Spleen (tissue), 11 donors: ENCODE measurements at regions not wholly inside any gene's neighbourhood (a gene's known extent, or its start where the extent isn't known, plus 50 kb on each side); places are given as distances from the start of the nearest gene placed in this dataset.
A peak's percentile ranks its signal among the peaks of the same experiment; 100 is the strongest.

Experiments
- DNase-seq: peaks from one replicate; pipeline ENCODE4 v3.0.0-alpha.2; 2020
- H3K27ac ChIP-seq, 8 donors: fragments of 200-600 bp; sonication (generic) in 7 of 8; 1 replicate in 4 of 8; 2 replicates in 4 of 8; pipeline versions ENCODE4 v1.5.0 to v1.8.0; 2016 to 2021; ENCODE audit warnings: inconsistent platforms in 4 of 8, mild to moderate bottlenecking in 4 of 8, moderate library complexity in 1 of 8
- H3K27me3 ChIP-seq, 7 donors: fragments of 200-600 bp; sonication (generic) in 6 of 7; replicated peaks in 1 of 7; 1 replicate in 4 of 7; 2 replicates in 3 of 7; pipeline versions ENCODE4 v1.5.0 to v1.8.0; 2016 to 2021; ENCODE audit warnings: inconsistent platforms in 3 of 7, mild to moderate bottlenecking in 1 of 7
- H3K36me3 ChIP-seq, 6 donors: fragments of 200-600 bp; sonication (generic) in 5 of 6; 1 replicate in 4 of 6; 2 replicates in 2 of 6; pipeline versions ENCODE4 v1.5.0 to v1.8.0; 2016 to 2021; ENCODE audit warnings: inconsistent platforms in 2 of 6
- H3K4me1 ChIP-seq, 6 donors: fragments of 200-600 bp; sonication (generic) in 5 of 6; 1 replicate in 3 of 6; 2 replicates in 3 of 6; pipeline versions ENCODE4 v1.5.0 to v1.8.0; 2016 to 2021; ENCODE audit warnings: inconsistent platforms in 3 of 6
- H3K4me3 ChIP-seq, 8 donors: fragments of 200-600 bp; sonication (generic) in 7 of 8; 1 replicate in 4 of 8; 2 replicates in 4 of 8; pipeline versions ENCODE4 v1.5.0 to v1.8.0; 2016 to 2021; ENCODE audit warnings: inconsistent platforms in 4 of 8, mild to moderate bottlenecking in 4 of 8, moderate library complexity in 2 of 8
- H3K9me3 ChIP-seq, 8 donors: fragments of 200-600 bp; sonication (generic) in 7 of 8; 1 replicate in 4 of 8; 2 replicates in 4 of 8; pipeline versions ENCODE4 v1.5.0 to v1.8.0; 2016 to 2021; ENCODE audit warnings: inconsistent platforms in 4 of 8
- POLR2A ChIP-seq, 3 donors: fragments of 450-650 bp; IDR thresholded peaks; one replicate each; pipeline ENCODE4 v1.5.1; 2017; ENCODE audit warnings: antibody characterized with exemption in 3 of 3, mild to moderate bottlenecking in 1 of 3
- POLR2AphosphoS5 ChIP-seq, 3 donors: sonication (generic); formaldehyde crosslinking; IDR thresholded peaks; one replicate each; pipeline ENCODE4 v1.5.1; 2017; ENCODE audit warnings: antibody characterized with exemption in 3 of 3
- WGBS, 5 donors: extraction: QIAGEN DNeasy Blood & Tissue Kit in 3 of 5; methylation state at CpG; one replicate each; pipeline versions ENCODE4 v1.1.5 to v1.1.7; 2013 to 2018; 5-methylcytosine and 5-hydroxymethylcytosine counted together
- intact Hi-C: fragments of 100-400 bp; cut with DNase I; formaldehyde crosslinking; loops from one replicate; pipeline ENCODE4 v1.15.0; 2023; ENCODE audit warnings: low total_unique reads
- TF ChIP-seq, protein P1 (sequence below), 11 experiments: fragments of 200-600 bp in 7 of 11; fragments of 450-650 bp in 4 of 11; sonication (generic) in 4 of 11; IDR thresholded peaks in 8 of 11; conservative IDR thresholded peaks in 3 of 11; 1 replicate in 7 of 11; 2 replicates in 4 of 11; pipeline versions ENCODE4 v1.4.0 to v1.8.0; 2016 to 2021; ENCODE audit warnings: antibody characterized with exemption in 11 of 11, inconsistent platforms in 4 of 11, mild to moderate bottlenecking in 1 of 11
- donor health status: healthy with polysubstance abuse.
- donor health status: DM: no; HTN: no; CAD: no; lungs with moderate emphysema.
- donor health status: DM: no; HTN: no; CAD: no.
- donor health status: Bipolar disorder and iron deficiency.
- donor health status: healthy.
- donor health status: DM: no; HTN: no; CAD: no.
- donor health status: DM: yes; HTN: yes; CAD: no.

DNA sequence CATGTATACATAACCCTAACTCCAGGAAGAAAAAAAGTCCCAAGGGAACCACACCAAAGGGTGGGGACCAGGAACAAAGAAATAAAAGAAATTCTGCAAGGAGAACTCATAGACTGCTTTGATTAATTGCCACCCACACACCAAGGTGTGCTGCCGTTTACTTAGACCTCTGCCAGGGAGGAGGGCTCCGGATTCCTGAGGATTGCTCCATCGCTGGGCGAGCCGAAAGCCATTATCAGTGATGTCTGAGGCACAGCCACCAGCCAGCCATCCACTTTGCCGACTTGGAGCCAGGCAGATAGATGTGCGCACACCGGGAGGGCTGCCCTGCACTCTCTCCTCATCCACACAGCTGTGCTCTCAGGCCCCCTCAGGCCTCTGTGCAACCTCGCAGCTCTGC, 272.7 kb upstream of the FOXQ1 start:
- Histone ChIP-seq H3K9me3 (no peaks in the 10 kb centered on the region), H3K4me3 (no peak overlapping the region), H3K27ac (no peak overlapping the region), H3K4me1 (no peaks in the 10 kb centered on the region), H3K27me3 (peaks cover 0 to 24% (median 0%) of the 10 kb centered on the region in 7 donors), H3K36me3 (no peaks in the 10 kb centered on the region)
- DNase-seq = no peak
- 69 to 82% (median 79%) methylated on average over 9 of the region's 9 CpGs for WGBS, 5 donors
- no peak for TF ChIP-seq POLR2AphosphoS5 (IDR thresholded peaks at IDR 0.05)
- TF ChIP-seq, protein P1, sequence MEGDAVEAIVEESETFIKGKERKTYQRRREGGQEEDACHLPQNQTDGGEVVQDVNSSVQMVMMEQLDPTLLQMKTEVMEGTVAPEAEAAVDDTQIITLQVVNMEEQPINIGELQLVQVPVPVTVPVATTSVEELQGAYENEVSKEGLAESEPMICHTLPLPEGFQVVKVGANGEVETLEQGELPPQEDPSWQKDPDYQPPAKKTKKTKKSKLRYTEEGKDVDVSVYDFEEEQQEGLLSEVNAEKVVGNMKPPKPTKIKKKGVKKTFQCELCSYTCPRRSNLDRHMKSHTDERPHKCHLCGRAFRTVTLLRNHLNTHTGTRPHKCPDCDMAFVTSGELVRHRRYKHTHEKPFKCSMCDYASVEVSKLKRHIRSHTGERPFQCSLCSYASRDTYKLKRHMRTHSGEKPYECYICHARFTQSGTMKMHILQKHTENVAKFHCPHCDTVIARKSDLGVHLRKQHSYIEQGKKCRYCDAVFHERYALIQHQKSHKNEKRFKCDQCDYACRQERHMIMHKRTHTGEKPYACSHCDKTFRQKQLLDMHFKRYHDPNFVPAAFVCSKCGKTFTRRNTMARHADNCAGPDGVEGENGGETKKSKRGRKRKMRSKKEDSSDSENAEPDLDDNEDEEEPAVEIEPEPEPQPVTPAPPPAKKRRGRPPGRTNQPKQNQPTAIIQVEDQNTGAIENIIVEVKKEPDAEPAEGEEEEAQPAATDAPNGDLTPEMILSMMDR (IDR thresholded peaks at IDR 0.05 in 8 of 11, conservative IDR thresholded peaks at IDR 0.05 in 3 of 11) = no peak
- no peak for TF ChIP-seq POLR2A (IDR thresholded peaks at IDR 0.05)
- intact Hi-C loops = no loop called here

DNA sequence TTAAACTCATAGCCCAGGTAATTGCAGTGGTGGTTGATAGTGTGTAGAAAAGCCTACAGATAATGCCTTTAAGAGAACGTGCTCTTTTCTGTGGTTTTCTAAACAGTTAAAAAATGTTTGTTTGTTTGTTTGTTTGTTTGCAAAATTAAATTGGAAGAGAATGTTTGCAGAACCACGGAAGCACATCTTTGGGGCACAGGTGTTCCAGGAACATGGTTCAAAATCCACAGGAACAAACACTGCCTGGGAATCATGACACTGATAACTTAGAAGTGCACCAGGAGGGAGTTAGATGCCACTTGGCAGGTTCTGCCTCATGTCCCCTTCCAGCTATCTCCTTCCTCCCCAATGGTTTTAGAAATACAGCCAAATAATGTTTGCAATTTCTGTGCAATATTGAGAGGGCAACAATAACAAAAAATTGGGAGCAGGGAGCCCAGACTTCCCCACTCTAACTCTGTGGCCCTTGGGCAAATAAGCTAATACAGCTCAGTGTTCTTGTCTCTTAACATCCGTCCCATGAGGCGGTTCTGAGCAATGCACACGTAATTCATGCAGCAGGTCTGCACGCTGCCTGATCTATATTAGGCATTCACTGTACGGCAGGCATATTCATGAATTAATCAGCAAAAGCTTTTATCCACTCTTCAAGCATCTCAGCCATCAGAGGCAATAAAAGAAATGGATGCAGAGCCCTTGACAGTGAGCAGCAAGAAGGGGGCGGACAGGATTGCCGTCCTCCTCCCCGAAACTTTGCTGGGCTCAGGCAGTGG, 274.3 kb upstream of the FOXQ1 start:
- Histone ChIP-seq H3K27me3 (peaks cover 0 to 14% (median 0%) of the 10 kb centered on the region in 7 donors), H3K4me3 (no peak overlapping the region), H3K36me3 (no peaks in the 10 kb centered on the region), H3K4me1 (no peaks in the 10 kb centered on the region), H3K27ac (no peak overlapping the region), H3K9me3 (peaks cover 0 to 1% (median 0%) of the 10 kb centered on the region in 8 donors)
- no peak for DNase-seq
- TF ChIP-seq POLR2AphosphoS5 (IDR thresholded peaks at IDR 0.05) = no peak
- TF ChIP-seq, protein P1 (IDR thresholded peaks at IDR 0.05 in 8 of 11, conservative IDR thresholded peaks at IDR 0.05 in 3 of 11) = no peak
- WGBS, 5 donors = 82 to 94% (median 90%) methylated on average over 10 of the region's 10 CpGs
- intact Hi-C loops = no loop called here

DNA sequence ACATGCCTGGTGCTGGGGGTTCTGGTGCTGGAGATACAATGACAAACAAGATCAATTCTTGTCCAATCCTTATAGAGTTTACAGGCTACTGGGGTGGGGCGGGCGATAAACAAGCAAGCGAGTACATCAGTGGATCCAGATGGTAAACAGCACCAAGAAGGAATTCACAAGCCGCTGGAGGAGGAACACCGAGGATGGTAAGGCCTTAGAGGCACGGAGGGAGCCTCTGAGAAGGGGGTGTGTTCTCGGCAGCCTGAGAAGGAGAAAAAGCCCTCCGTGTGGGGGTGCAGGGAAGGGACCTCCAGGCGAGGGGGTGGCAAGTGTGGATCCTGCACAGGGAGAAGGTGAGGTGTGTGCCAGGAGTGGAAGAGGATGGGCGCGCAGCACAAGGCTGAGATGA, 276.5 kb upstream of the FOXQ1 start:
- no peak overlapping the region for H3K27ac ChIP-seq
- WGBS, 5 donors = 72 to 84% (median 79%) methylated on average over 11 of the region's 11 CpGs
- DNase-seq = peak; percentile 37
- intact Hi-C loops = no loop called here
- no peaks in the 10 kb centered on the region for H3K36me3 ChIP-seq
- no peak overlapping the region for H3K4me3 ChIP-seq
- TF ChIP-seq POLR2AphosphoS5 (IDR thresholded peaks at IDR 0.05) (no peak), POLR2A (IDR thresholded peaks at IDR 0.05) (no peak)
- TF ChIP-seq, protein P1 (IDR thresholded peaks at IDR 0.05 in 8 of 11, conservative IDR thresholded peaks at IDR 0.05 in 3 of 11) = no peak
- peaks cover 0 to 9% (median 0%) of the 10 kb centered on the region in 7 donors for H3K27me3 ChIP-seq
- peaks cover 0 to 3% (median 0%) of the 10 kb centered on the region in 8 donors for H3K9me3 ChIP-seq
- H3K4me1 ChIP-seq = no peaks in the 10 kb centered on the region

DNA sequence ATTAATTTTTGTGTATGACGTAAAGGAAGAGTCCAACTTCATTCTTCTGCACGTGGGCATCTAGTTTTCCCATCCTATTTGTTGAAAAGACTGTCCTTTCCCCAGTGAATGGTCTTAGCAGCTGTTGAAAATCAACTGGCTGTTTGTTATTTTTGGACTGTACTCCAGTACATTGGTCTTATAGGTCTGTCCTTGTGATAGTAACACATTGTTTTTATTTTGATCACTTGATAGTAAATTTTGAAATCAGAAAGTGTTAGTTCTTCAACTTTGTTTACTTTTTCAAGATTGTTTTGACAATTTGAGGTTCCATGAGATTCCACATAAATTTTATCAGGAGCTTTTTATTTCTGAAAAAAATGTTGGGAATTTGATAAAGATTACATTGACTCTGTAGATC, 280.2 kb upstream of the FOXQ1 start:
- H3K9me3 ChIP-seq = peaks cover 0 to 3% (median 0%) of the 10 kb centered on the region in 8 donors

More for the DNA sequence above, 280.2 kb upstream of the FOXQ1 start:
- H3K27me3 ChIP-seq = peaks cover 0 to 9% (median 0%) of the 10 kb centered on the region in 7 donors
- H3K27ac ChIP-seq = no peak overlapping the region
- TF ChIP-seq POLR2AphosphoS5 (IDR thresholded peaks at IDR 0.05) = no peak
- TF ChIP-seq, protein P1 (IDR thresholded peaks at IDR 0.05 in 8 of 11, conservative IDR thresholded peaks at IDR 0.05 in 3 of 11) = no peak
- TF ChIP-seq POLR2A (IDR thresholded peaks at IDR 0.05) = no peak
- DNase-seq = no peak
- 63 to 74% (median 73%) methylated on average over 2 of the region's 2 CpGs for WGBS, 5 donors
- no peaks in the 10 kb centered on the region for H3K4me1 ChIP-seq
- no peaks in the 10 kb centered on the region for H3K36me3 ChIP-seq
- intact Hi-C loops = no loop called here
- no peak overlapping the region for H3K4me3 ChIP-seq
